Vagina (tissue), 2 donors: ENCODE measurements at regions not wholly inside any gene's neighbourhood (a gene's known extent, or its start where the extent isn't known, plus 50 kb on each side); places are given as distances from the start of the nearest gene placed in this dataset.

Source experiments
- CTCF ChIP-seq, 3 experiments: fragments of 450-650 bp in 2 of 3; fragments of 200-600 bp in 1 of 3; sonication (generic) in 1 of 3; IDR thresholded peaks; one replicate each; pipeline ENCODE4 v1.5.1; 2017 to 2019; ENCODE audit warnings: antibody characterized with exemption in 3 of 3, mild to moderate bottlenecking in 2 of 3, moderate library complexity in 2 of 3
- POLR2A ChIP-seq, 2 donors: fragments of 450-650 bp; IDR thresholded peaks; one replicate each; pipeline ENCODE4 v1.6.1; 2017; ENCODE audit warnings: antibody characterized with exemption in 2 of 2, mild to moderate bottlenecking in 2 of 2, moderate library complexity in 2 of 2
- POLR2AphosphoS5 ChIP-seq, 2 donors: sonication (generic); formaldehyde crosslinking; IDR thresholded peaks; one replicate each; pipeline ENCODE4 v1.9.0; 2017; ENCODE audit warnings: antibody characterized with exemption in 2 of 2, mild to moderate bottlenecking in 2 of 2, low read depth in 1 of 2; ENCODE audit not compliant: insufficient read depth in 1 of 2

GRCh38 chr5:113989913-113990305 lies 372.0 kb upstream of the KCNN2 start:
- TF ChIP-seq CTCF (IDR thresholded peaks at IDR 0.05) (no peak), POLR2A (IDR thresholded peaks at IDR 0.05) (no peak), POLR2AphosphoS5 (IDR thresholded peaks at IDR 0.05; ENCODE audit: insufficient read depth in 1 of 2, low read depth in 1 of 2) (no peak)
